ENCODE measurements at regions not wholly inside any gene's neighbourhood (a gene's known extent, or its start where the extent isn't known, plus 50 kb on each side); places are given as distances from the start of the nearest gene placed in this dataset.
"Not testable (repeated sequence)": the region's sequence is repeated elsewhere in the genome, so short reads cannot be mapped to it uniquely, and the experiment has no call there.

DNA sequence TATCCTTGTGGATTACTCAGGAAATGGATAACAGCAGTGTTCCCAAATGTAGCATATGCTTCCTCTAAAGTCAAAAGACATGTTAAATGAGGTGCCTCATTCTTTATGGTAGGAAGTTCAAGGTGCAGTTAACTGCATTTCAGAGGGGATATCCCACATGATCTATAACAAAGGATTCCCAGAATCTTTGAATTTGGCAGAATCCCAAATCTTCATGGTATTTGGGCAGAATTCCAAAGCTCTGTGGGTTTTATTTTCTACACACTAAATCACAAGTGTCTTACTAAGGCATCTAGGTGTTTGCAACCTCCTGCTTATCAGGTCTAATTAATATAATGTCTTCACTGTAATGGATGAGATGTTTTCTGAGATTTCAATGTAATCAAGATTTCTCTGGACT lies 364.3 kb upstream of the MAN1A1 start:
- no peak for DNase-seq

- no peak for DNase-seq
These were observed 337.1 kb upstream of the MAN1A1 start for GRCh38 chr6:119686644-119687043.

- no peak for DNase-seq
These were observed 336.7 kb upstream of the MAN1A1 start for GRCh38 chr6:119686240-119686639.

GRCh38 chr6:119683671-119684070 lies 334.1 kb upstream of the MAN1A1 start:
- no peak for DNase-seq

DNA sequence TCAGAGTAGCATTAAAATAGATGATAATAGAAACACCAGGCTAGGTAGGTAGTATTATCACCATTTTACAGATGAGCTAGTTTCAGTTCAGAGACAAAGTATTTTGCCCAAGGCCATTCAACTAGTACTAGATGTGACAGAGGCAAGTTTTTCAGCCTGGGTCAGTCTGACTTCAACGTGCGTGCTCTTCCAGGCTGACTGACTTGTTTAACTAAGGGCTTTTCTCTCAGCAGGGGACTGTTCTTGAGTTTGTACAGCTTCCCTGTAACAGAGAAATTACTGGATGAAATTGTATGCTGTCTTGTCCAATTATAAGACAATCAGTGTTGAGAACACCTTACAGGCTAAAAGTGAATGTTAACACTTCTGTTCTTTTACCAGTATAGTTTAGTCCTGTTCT lies 333.5 kb upstream of the MAN1A1 start:
- no peak for DNase-seq

DNA sequence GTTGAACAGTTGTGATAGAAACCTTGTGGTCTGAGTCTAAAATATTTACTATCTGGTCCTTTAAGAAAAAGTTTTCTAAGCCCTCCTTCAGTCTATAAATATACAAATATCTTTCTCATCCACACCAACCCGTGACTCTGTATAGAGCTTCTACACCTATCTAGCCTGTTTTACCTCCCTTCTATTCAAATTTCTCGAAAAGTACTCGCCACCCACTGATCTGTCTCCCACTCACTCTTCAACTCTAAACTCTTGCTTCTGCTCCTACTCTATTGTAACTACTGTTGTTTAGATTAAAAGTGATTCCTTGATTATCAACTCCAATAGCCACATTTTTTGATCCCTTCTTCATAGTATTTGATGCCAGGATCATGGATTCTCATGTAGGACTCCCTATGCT lies 329.4 kb upstream of the MAN1A1 start:
- DNase-seq: no peak

- no peak for DNase-seq
These were observed 327.8 kb upstream of the MAN1A1 start for GRCh38 chr6:119677384-119677783.

- DNase-seq: no peak
These were observed 327.4 kb upstream of the MAN1A1 start for GRCh38 chr6:119676961-119677360.

DNA sequence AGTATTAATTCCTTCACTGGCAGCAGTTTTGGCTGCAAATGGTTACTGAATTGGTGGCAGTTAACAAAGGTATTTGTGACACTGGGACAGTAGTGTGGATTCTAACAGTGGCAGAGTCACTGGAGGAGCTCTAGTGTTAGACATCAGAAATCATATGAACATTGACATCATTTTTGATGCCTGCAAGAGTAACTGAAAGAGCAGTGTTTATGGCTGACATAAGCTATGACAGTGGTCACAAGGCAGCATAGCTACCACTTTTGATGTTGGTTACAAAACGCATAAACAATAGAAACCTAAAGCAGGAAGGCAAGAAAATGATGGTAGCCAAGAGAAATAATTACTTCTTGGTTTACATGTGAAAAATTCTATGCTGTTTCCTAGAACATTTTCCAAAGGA lies 326.7 kb upstream of the MAN1A1 start:
- DNase-seq: no peak

GRCh38 chr6:119673741-119674140 lies 324.2 kb upstream of the MAN1A1 start:
- no peak for DNase-seq

GRCh38 chr6:119672725-119673124 lies 323.2 kb upstream of the MAN1A1 start:
- no peak for DNase-seq

DNA sequence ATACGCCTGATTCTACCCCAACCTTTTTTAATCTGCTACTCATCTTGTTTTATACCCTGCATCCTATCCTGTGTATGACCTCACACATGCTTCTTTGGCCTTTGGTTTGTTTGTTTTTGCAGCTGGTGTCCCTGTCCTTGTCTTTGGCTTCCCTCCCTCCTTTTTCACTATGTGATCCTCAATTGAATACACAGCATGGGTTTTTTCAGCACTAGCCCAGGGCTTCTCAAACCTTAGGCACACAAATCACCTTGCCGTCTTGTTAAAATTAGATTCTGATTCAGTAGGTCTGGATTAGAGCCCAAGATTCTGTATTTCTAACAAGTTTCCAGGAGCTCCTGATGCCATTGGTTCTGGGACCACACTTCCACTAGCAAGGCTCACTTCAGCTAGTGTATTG lies 321.5 kb upstream of the MAN1A1 start:
- no peak for DNase-seq

DNA sequence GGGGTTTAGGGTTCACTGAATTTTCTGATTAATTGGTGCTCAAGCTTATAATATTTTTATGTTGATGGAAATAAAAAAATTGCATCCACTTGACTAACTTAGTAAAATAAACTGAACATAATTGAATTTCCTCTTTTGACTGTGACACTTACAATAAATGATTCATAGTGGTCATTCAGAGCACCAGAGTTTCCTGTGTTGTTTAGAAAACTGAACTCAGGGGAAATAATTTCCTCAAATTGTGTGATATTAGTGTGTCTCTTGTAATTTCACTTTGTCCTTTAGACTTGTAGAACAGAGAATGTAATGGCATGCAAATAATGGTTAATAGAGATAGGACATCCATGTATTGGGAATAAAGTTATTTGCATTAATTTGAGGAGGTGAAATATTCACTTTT lies 319.7 kb upstream of the MAN1A1 start:
- DNase-seq: no peak

DNA sequence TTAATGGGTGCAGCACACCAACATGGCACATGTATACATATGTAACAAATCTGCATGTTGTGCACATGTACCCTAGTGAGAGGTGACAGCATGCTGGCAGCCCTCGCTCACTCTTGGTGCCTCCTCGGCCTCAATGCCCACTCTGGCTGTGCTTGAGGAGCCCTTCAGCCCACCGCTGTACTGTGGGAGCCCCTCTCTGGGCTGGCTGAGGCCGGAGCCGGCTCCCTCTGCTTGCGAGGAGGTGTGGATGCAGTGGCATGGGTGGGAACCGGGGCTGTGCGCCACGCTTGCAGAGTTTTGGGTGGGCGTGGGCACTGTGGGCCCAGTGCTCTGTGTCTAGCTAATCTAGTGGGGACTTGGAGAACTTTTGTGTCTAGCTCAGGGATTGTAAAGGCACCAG lies 315.9 kb upstream of the MAN1A1 start:
- not testable (repeated sequence) for DNase-seq

- DNase-seq: no peak
These were observed 312.1 kb upstream of the MAN1A1 start for GRCh38 chr6:119661628-119662027.

GRCh38 chr6:119661078-119661477 lies 311.5 kb upstream of the MAN1A1 start:
- DNase-seq: no peak

- no peak for DNase-seq
These were observed 309.4 kb upstream of the MAN1A1 start for GRCh38 chr6:119658917-119659316.

DNA sequence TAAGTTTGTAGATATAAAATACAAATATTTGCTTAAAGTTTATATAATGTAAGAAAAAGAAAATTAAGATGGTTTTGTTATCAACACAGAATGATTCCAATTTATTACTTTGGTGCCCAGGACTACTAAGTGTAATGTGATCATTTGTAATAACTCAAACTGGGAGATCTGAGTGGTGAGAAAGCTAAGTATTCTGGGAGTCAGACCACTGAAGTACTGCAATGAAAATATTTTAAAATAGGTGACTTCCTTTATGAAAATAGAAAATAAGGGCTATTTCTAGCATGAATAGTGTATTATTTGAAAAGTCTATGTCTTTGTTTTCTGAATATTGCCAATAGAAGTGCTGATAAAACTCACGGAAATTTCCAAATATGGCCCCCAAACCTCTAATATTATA lies 305.6 kb upstream of the MAN1A1 start:
- DNase-seq: no peak

DNA sequence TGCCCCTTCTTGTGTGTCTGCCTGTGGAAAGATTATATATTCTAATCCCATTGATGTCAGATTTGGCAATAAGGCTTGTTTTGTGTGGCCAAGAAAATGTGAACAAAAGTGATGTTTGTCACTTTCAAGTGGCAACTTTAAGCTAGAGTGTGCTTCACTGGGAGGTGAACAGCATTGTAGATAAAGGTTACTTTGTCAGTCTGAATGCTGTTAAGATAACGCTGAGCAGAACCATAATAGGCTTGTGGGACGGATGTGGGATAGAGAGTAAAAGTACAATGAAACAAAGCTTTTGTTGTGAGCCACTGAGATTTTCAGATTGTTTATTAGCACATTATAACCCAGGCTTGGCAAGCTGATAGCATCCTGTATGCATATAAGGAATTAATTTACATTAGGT lies 303.8 kb upstream of the MAN1A1 start:
- DNase-seq: no peak

GRCh38 chr6:119649531-119649930 lies 300.0 kb upstream of the MAN1A1 start:
- DNase-seq: no peak

GRCh38 chr6:119647309-119647708 lies 297.7 kb upstream of the MAN1A1 start:
- no peak for DNase-seq

DNA sequence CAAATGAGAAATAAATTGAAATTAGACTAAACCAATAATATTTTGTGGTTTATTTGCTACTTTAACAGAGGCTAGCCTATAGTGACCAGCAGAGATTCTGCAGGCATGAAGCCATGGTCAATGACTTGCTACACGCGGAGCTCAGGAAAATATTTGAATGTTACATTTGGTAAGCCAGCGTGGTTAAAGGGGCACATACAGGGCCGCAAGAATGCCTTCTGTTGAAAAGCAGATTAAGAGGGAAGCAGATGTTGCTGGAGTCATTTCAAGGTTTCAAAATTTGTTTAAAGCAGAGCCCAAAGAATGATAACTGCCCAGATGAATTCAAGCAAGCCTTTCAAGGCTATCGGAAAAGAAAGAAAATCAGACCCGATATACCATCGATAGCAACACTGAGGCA lies 294.3 kb upstream of the MAN1A1 start:
- DNase-seq: no peak

- DNase-seq: peak in 1 of 2 donors; percentile 18
These were observed 288.2 kb upstream of the MAN1A1 start for GRCh38 chr6:119637768-119638167.

DNA sequence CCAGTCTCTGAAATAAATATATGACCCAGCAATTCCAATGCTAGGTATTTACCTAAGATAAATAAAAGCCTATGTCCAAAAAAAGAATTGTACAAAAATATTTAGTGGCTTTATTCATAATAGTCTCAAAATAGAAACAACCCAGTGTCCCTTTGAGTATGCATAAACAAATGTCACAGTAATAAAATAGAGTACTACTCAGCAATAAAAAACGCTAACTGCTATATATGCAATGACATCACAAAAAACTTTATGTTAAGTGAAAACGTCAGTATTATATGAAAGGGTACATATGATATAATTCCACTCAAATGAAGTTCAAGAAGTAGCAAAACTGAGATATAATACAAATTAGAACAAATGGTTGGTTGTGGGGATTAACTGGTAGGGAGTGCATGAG lies 286.5 kb upstream of the MAN1A1 start:
- no peak for DNase-seq

DNA sequence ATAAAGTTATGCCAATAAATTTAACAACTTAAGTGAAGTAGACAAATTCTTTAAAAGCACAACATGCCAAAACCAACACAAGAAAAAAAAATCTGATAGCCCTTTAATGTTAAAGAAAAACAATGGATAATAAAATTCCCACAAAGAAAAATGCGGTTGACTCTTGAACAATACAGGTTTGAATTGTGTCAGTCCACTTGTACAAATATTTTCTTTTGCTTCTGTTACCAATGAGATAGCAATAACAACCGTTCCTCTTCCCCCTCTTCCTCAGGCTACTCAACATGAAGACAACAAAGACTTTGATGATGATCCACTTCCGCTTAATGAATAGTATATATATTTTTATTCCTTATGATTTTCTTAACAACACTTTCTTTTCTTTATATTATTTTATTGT lies 283.9 kb upstream of the MAN1A1 start:
- no peak for DNase-seq

GRCh38 chr6:119630561-119631192 lies 281.1 kb upstream of the MAN1A1 start:
- no peak for DNase-seq
